GM12892 (cell line): ENCODE measurements at regions not wholly inside any gene's neighbourhood (a gene's known extent, or its start where the extent isn't known, plus 50 kb on each side); places are given as distances from the start of the nearest gene placed in this dataset.

Source experiments
- POLR2A ChIP-seq: IDR thresholded peaks from 2 replicates; pipeline ENCODE4 v1.6.1; 2011; ENCODE audit warnings: low read depth, low read length, control low read depth
- POLR2AphosphoS5 ChIP-seq: IDR thresholded peaks from 2 replicates; pipeline ENCODE4 v1.6.1; 2011; ENCODE audit warnings: low read depth, low read length, control low read depth

GRCh38 chr1:201589186-201589585, 50.3 kb downstream of the NAV1 start:
- TF ChIP-seq POLR2AphosphoS5 (no peak), POLR2A (no peak)
